HL-60 (cell line): ENCODE measurements at regions not wholly inside any gene's neighbourhood (a gene's known extent, or its start where the extent isn't known, plus 50 kb on each side); places are given as distances from the start of the nearest gene placed in this dataset.

Experiments
- DNase-seq, 2 experiments: peaks; one replicate each; pipeline ENCODE4 v3.0.0-alpha.2; 2010 to 2020; ENCODE audit warnings: low read depth in 1 of 2, low spot score in 1 of 2
- H3K27ac ChIP-seq: fragments of 250-450 bp; sonication (Bioruptor Pico); replicated peaks from 2 replicates; pipeline ENCODE4 v1.5.1; 2020; ENCODE audit warnings: mild to moderate bottlenecking, moderate library complexity
- H3K27me3 ChIP-seq: fragments of 250-450 bp; sonication (Bioruptor Pico); 2 replicates; pipeline ENCODE4 v1.5.1; 2021; ENCODE audit warnings: mild to moderate bottlenecking, moderate library complexity; ENCODE audit not compliant: insufficient read depth, poor library complexity, severe bottlenecking
- H3K4me3 ChIP-seq: replicated peaks from 2 replicates; pipeline ENCODE4 v1.5.1; 2011; ENCODE audit warnings: mild to moderate bottlenecking, control low read depth, low read length; ENCODE audit not compliant: insufficient read depth
- CTCF ChIP-seq: IDR thresholded peaks from one replicate; pipeline ENCODE4 v1.5.1; 2011; ENCODE audit warnings: low read length, control low read depth, inconsistent platforms; ENCODE audit not compliant: insufficient read depth
- GABPA ChIP-seq: IDR thresholded peaks from 2 replicates; pipeline ENCODE4 v1.6.1; 2012; ENCODE audit warnings: low read depth
- POLR2AphosphoS5 ChIP-seq: IDR thresholded peaks from 2 replicates; pipeline ENCODE4 v1.6.1; 2012; ENCODE audit warnings: low read depth
- REST ChIP-seq: IDR thresholded peaks from 2 replicates; pipeline ENCODE4 v1.6.1; 2012; ENCODE audit warnings: low read depth; ENCODE audit not compliant: insufficient replicate concordance
- SPI1 ChIP-seq: IDR thresholded peaks from 2 replicates; pipeline ENCODE4 v1.6.1; 2012; ENCODE audit warnings: low read depth, mild to moderate bottlenecking, borderline replicate concordance

- H3K27ac ChIP-seq, result no peak overlapping the region
- no peak for DNase-seq
- H3K27me3 ChIP-seq, result no peaks in the 10 kb centered on the region
- H3K4me3 ChIP-seq, result no peak overlapping the region
- no peak for TF ChIP-seq SPI1
- no peak for TF ChIP-seq POLR2AphosphoS5
Measured at GRCh38 chr3:21326704-21327475, 424.1 kb downstream of the ZNF385D start.

GRCh38 chr3:21314688-21315087 lies 436.3 kb downstream of the ZNF385D start:
- Histone ChIP-seq H3K27me3 (no peaks in the 10 kb centered on the region), H3K4me3 (no peak overlapping the region), H3K27ac (no peak overlapping the region)
- no peak for DNase-seq
- TF ChIP-seq SPI1, result no peak
- TF ChIP-seq CTCF, result no peak
- TF ChIP-seq REST, result no peak
- TF ChIP-seq GABPA, result no peak
- TF ChIP-seq POLR2AphosphoS5, result no peak

GRCh38 chr3:21310891-21311290 lies 440.1 kb downstream of the ZNF385D start:
- no peak for TF ChIP-seq CTCF
- no peak for TF ChIP-seq GABPA
- no peak for TF ChIP-seq POLR2AphosphoS5
- no peak for TF ChIP-seq SPI1
- TF ChIP-seq REST, result no peak
- no peak for DNase-seq
- no peaks in the 10 kb centered on the region for H3K27me3 ChIP-seq
- no peak overlapping the region for H3K4me3 ChIP-seq
- H3K27ac ChIP-seq, result no peak overlapping the region

- Histone ChIP-seq H3K4me3 (no peak overlapping the region), H3K27ac (no peak overlapping the region), H3K27me3 (no peaks in the 10 kb centered on the region)
- no peak for TF ChIP-seq GABPA
- no peak for TF ChIP-seq POLR2AphosphoS5
- TF ChIP-seq SPI1, result no peak
- no peak for TF ChIP-seq REST
- TF ChIP-seq CTCF, result no peak
- DNase-seq, result no peak
Measured at GRCh38 chr3:21310161-21310560, 440.8 kb downstream of the ZNF385D start.
